HG03060 (cell line): ENCODE measurements at regions not wholly inside any gene's neighbourhood (a gene's known extent, or its start where the extent isn't known, plus 50 kb on each side); places are given as distances from the start of the nearest gene placed in this dataset.

Experiments
- ATAC-seq: cut with Tn5 transposase; IDR thresholded peaks from one replicate; pipeline ENCODE4 v1.9.1; 2021; ENCODE audit warnings: low read depth, moderate number of reproducible peaks; ENCODE audit not compliant: unreplicated experiment

GRCh38 chr7:33806298-33807154 lies 98.8 kb upstream of the BMPER start:
- no peak for ATAC-seq

GRCh38 chr7:33807155-33807530 lies 98.2 kb upstream of the BMPER start:
- ATAC-seq = no peak

- no peak for ATAC-seq
Measured at GRCh38 chr7:33807779-33808482, 97.4 kb upstream of the BMPER start.

GRCh38 chr7:33809228-33809627 lies 96.1 kb upstream of the BMPER start:
- no peak for ATAC-seq

- no peak for ATAC-seq
Measured at GRCh38 chr7:33810356-33810755, 95.0 kb upstream of the BMPER start.

GRCh38 chr7:33813331-33813730 lies 92.0 kb upstream of the BMPER start:
- no peak for ATAC-seq

- ATAC-seq = no peak
Measured at GRCh38 chr7:33814400-33814799, 90.9 kb upstream of the BMPER start.

- ATAC-seq = no peak
Measured at GRCh38 chr7:33814936-33815335, 90.4 kb upstream of the BMPER start.

- no peak for ATAC-seq
Measured at GRCh38 chr7:33815336-33815735, 90.0 kb upstream of the BMPER start.

- no peak for ATAC-seq
Measured at GRCh38 chr7:33816106-33816505, 89.2 kb upstream of the BMPER start.

- ATAC-seq = no peak
Measured at GRCh38 chr7:33819658-33820057, 85.7 kb upstream of the BMPER start.

- no peak for ATAC-seq
Measured at GRCh38 chr7:33820206-33820605, 85.1 kb upstream of the BMPER start.

- ATAC-seq = no peak
Measured at GRCh38 chr7:33821970-33822369, 83.4 kb upstream of the BMPER start.

- ATAC-seq = no peak
Measured at GRCh38 chr7:33823913-33824312, 81.4 kb upstream of the BMPER start.

- no peak for ATAC-seq
Measured at GRCh38 chr7:33824911-33825459, 80.4 kb upstream of the BMPER start.

GRCh38 chr7:33825644-33826043 lies 79.7 kb upstream of the BMPER start:
- ATAC-seq = no peak

- no peak for ATAC-seq
Measured at GRCh38 chr7:33829536-33829935, 75.8 kb upstream of the BMPER start.

- ATAC-seq = no peak
Measured at GRCh38 chr7:33831389-33832141, 73.8 kb upstream of the BMPER start.

- no peak for ATAC-seq
Measured at GRCh38 chr7:33832271-33832721, 73.0 kb upstream of the BMPER start.

- no peak for ATAC-seq
Measured at GRCh38 chr7:33836797-33837355, 68.5 kb upstream of the BMPER start.
